Breast epithelium (tissue), 3 donors: ENCODE measurements at regions not wholly inside any gene's neighbourhood (a gene's known extent, or its start where the extent isn't known, plus 50 kb on each side); places are given as distances from the start of the nearest gene placed in this dataset.

ENCODE experiments used
- CTCF ChIP-seq, 3 donors: fragments of 450-650 bp; IDR thresholded peaks; one replicate each; pipeline ENCODE4 v1.5.1; 2016 to 2017; ENCODE audit warnings: antibody characterized with exemption in 3 of 3, mild to moderate bottlenecking in 3 of 3, moderate library complexity in 3 of 3
- POLR2AphosphoS5 ChIP-seq, 3 donors: sonication (generic); formaldehyde crosslinking; IDR thresholded peaks; one replicate each; pipeline ENCODE4 v1.6.1; 2017; ENCODE audit warnings: antibody characterized with exemption in 3 of 3

- no peak for TF ChIP-seq POLR2AphosphoS5 (IDR thresholded peaks at IDR 0.05)
- TF ChIP-seq CTCF (IDR thresholded peaks at IDR 0.05) = no peak
Measured at GRCh38 chr5:44675296-44675695, 133.5 kb upstream of the MRPS30 start.
